Esophagus squamous epithelium (tissue), 4 donors: ENCODE measurements at regions not wholly inside any gene's neighbourhood (a gene's known extent, or its start where the extent isn't known, plus 50 kb on each side); places are given as distances from the start of the nearest gene placed in this dataset.

Experiments used
- CTCF ChIP-seq, 6 experiments: fragments of 450-650 bp in 4 of 6; fragments of 200-600 bp in 2 of 6; sonication (generic) in 2 of 6; IDR thresholded peaks; one replicate each; pipeline ENCODE4 v1.5.1; 2016 to 2019; ENCODE audit warnings: antibody characterized with exemption in 6 of 6, mild to moderate bottlenecking in 4 of 6, moderate library complexity in 4 of 6
- POLR2A ChIP-seq, 4 donors: fragments of 450-650 bp; IDR thresholded peaks; one replicate each; pipeline ENCODE4 v1.6.1; 2017; ENCODE audit warnings: antibody characterized with exemption in 4 of 4, mild to moderate bottlenecking in 4 of 4, moderate library complexity in 3 of 4

- TF ChIP-seq POLR2A (IDR thresholded peaks at IDR 0.05) (no peak), CTCF (IDR thresholded peaks at IDR 0.05) (no peak)
Observed at GRCh38 chr11:2074266-2074825, 64.8 kb downstream of the IGF2 start.
